A549 (cell line): ENCODE measurements at regions not wholly inside any gene's neighbourhood (a gene's known extent, or its start where the extent isn't known, plus 50 kb on each side); places are given as distances from the start of the nearest gene placed in this dataset.

Experiments
- ATAC-seq, 2 experiments: fragments of 200-7000 bp in 1 of 2; fragments of >200 bp in 1 of 2; cut with Nextera tagmentation in 1 of 2; cut with Tn5 transposase in 1 of 2; 3 replicates each; pipeline versions ENCODE4 v1.8.0 to v1.9.1; 2018 to 2020; ENCODE audit warnings: mild to moderate bottlenecking in 1 of 2, moderate library complexity in 1 of 2
- CTCF ChIA-PET: fragments of 300-600 bp; sonication (Branson Sonifier 250); formaldehyde crosslinking; extraction: SDS; loops from one replicate; lab custom pipeline; 2021; ENCODE audit warnings: antibody characterized with exemption, inconsistent platforms; lab: Yijun Ruan, JAX
- POLR2A ChIA-PET: fragments of 350-600 bp; formaldehyde crosslinking; extraction: SDS; loops from one replicate; lab custom pipeline; 2021; ENCODE audit warnings: antibody characterized with exemption, inconsistent platforms; lab: Yijun Ruan, JAX
- DNase-seq, 2 experiments: peaks; one replicate each; pipeline versions ENCODE4 v3.0.0 to v3.0.0-alpha.2; 2011 to 2016; ENCODE audit warnings: low read depth in 1 of 2, low spot score in 1 of 2
- FAIRE-seq: peaks from 2 replicates; lab custom pipeline; 2011; peaks lifted over from hg19 to GRCh38; lab: Jason Lieb, UNC
- H3K27ac ChIP-seq, 2 experiments: fragments of >200 bp; sonication (Bioruptor Twin); formaldehyde crosslinking; 3 replicates each; pipeline ENCODE4 v1.5.1; 2016 to 2017
- H3K4me1 ChIP-seq: fragments of >200 bp; sonication (Bioruptor Twin); formaldehyde crosslinking; 3 replicates; pipeline ENCODE4 v1.6.1; 2016
- H3K4me2 ChIP-seq: fragments of >200 bp; sonication (Bioruptor Twin); formaldehyde crosslinking; 3 replicates; pipeline ENCODE4 v1.6.1; 2016
- H3K4me3 ChIP-seq: fragments of >200 bp; sonication (Bioruptor Twin); formaldehyde crosslinking; 3 replicates; pipeline ENCODE4 v1.5.1; 2016
- H3K9me3 ChIP-seq: fragments of >200 bp; sonication (Bioruptor Twin); formaldehyde crosslinking; 3 replicates; pipeline ENCODE4 v1.6.1; 2016
- BHLHE40 ChIP-seq: IDR thresholded peaks from 2 replicates; pipeline ENCODE4 v1.6.1; 2012; ENCODE audit warnings: low read depth, low read length, inconsistent platforms
- CBX8 ChIP-seq: fragments of 200-600 bp; sonication (generic); IDR thresholded peaks from 2 replicates; pipeline ENCODE4 v1.6.1; 2016
- CHD4 ChIP-seq: fragments of 200-600 bp; sonication (generic); IDR thresholded peaks from 2 replicates; pipeline ENCODE4 v1.6.1; 2016; ENCODE audit warnings: antibody characterized with exemption, mild to moderate bottlenecking, borderline replicate concordance
- EHMT2 ChIP-seq: fragments of 200-600 bp; sonication (generic); IDR thresholded peaks from 2 replicates; pipeline ENCODE4 v1.6.1; 2016; ENCODE audit warnings: antibody characterized with exemption, low read depth, mild to moderate bottlenecking, moderate library complexity
- EP300 ChIP-seq, 2 experiments: fragments of >200 bp; sonication (Bioruptor Twin); formaldehyde crosslinking; IDR thresholded peaks; 2 replicates in 1 of 2; 3 replicates in 1 of 2; pipeline ENCODE4 v1.6.1; 2016 to 2017
- HOXB13 ChIP-seq: fragments of 250-450 bp; sonication (Bioruptor Pico); IDR thresholded peaks from 2 replicates; pipeline ENCODE4 v1.5.0; 2020; ENCODE audit warnings: low read depth, mild to moderate bottlenecking, moderate library complexity
- JUN ChIP-seq, 2 experiments: fragments of >200 bp; sonication (Bioruptor Twin); formaldehyde crosslinking; IDR thresholded peaks; 2 replicates in 1 of 2; 3 replicates in 1 of 2; pipeline ENCODE4 v1.6.1; 2016 to 2017
- KDM1A ChIP-seq: fragments of 200-600 bp; sonication (generic); IDR thresholded peaks from 2 replicates; pipeline ENCODE4 v1.6.1; 2016; ENCODE audit warnings: low read depth, mild to moderate bottlenecking
- KDM5A ChIP-seq: fragments of 200-600 bp; sonication (generic); IDR thresholded peaks from 2 replicates; pipeline ENCODE4 v1.6.1; 2016; ENCODE audit warnings: antibody characterized with exemption, mild to moderate bottlenecking
- MAFK ChIP-seq: fragments of 450-650 bp; IDR thresholded peaks from 2 replicates; pipeline ENCODE4 v1.6.1; 2014; ENCODE audit not compliant: partially characterized antibody
- MAZ ChIP-seq: fragments of 150-350 bp; IDR thresholded peaks from 2 replicates; pipeline ENCODE4 v1.6.1; 2014; ENCODE audit warnings: antibody characterized with exemption, low read depth, low read length, borderline replicate concordance
- MYC ChIP-seq: IDR thresholded peaks from 2 replicates; pipeline ENCODE4 v1.6.1; 2012; ENCODE audit warnings: mild to moderate bottlenecking, inconsistent platforms, low read length, improper control_type of control experiment, borderline replicate concordance
- NFE2L2 ChIP-seq: fragments of 150-350 bp; conservative IDR thresholded peaks from 2 replicates; pipeline ENCODE4 v1.6.1; 2014; ENCODE audit warnings: low read length
- POLR2AphosphoS2 ChIP-seq: conservative IDR thresholded peaks from 2 replicates; pipeline ENCODE4 v1.6.1; 2012; ENCODE audit warnings: low read length, improper control_type of control experiment, inconsistent platforms
- RAD21 ChIP-seq, 2 experiments: fragments of >200 bp in 1 of 2; sonication (Bioruptor Twin) in 1 of 2; formaldehyde crosslinking in 1 of 2; IDR thresholded peaks in 1 of 2; conservative IDR thresholded peaks in 1 of 2; 2 replicates in 1 of 2; 3 replicates in 1 of 2; pipeline ENCODE4 v1.6.1; 2012 to 2018; ENCODE audit warnings: inconsistent platforms in 1 of 2
- RARB ChIP-seq: fragments of 250-450 bp; sonication (Bioruptor Pico); IDR thresholded peaks from 2 replicates; pipeline ENCODE4 v1.8.0; 2021; ENCODE audit warnings: mild to moderate bottlenecking, moderate library complexity
- RCOR1 ChIP-seq: fragments of 150-350 bp; IDR thresholded peaks from 2 replicates; pipeline ENCODE4 v1.6.1; 2014; ENCODE audit warnings: antibody characterized with exemption, low read length, low read depth
- SMC3 ChIP-seq: fragments of >200 bp; sonication (Bioruptor Twin); formaldehyde crosslinking; IDR thresholded peaks from 3 replicates; pipeline ENCODE4 v1.6.1; 2018; ENCODE audit warnings: inconsistent platforms
- TFCP2L1 ChIP-seq: fragments of 250-450 bp; sonication (Bioruptor Pico); IDR thresholded peaks from 2 replicates; pipeline ENCODE4 v1.5.0; 2021; ENCODE audit warnings: mild to moderate bottlenecking
- ZC3H11A ChIP-seq: fragments of 450-650 bp; IDR thresholded peaks from 2 replicates; pipeline ENCODE4 v1.6.1; 2014; ENCODE audit warnings: antibody characterized with exemption, mild to moderate bottlenecking
- WGBS: methylation state at CpG from one replicate; pipeline ENCODE4 v1.1.6; 2017; ENCODE audit errors: missing lambda C conversion rate; 5-methylcytosine and 5-hydroxymethylcytosine counted together
- TF ChIP-seq, protein P1 (sequence below): fragments of 250-450 bp; sonication (Bioruptor Pico); IDR thresholded peaks from 2 replicates; pipeline ENCODE4 v1.5.0; 2021; ENCODE audit warnings: mild to moderate bottlenecking, moderate library complexity, borderline replicate concordance
- TF ChIP-seq, protein P2 (sequence below): fragments of >200 bp; sonication (Bioruptor Twin); formaldehyde crosslinking; IDR thresholded peaks from 2 replicates; pipeline ENCODE4 v1.6.1; 2016
- TF ChIP-seq, protein P3 (sequence below): IDR thresholded peaks from 2 replicates; pipeline ENCODE4 v1.6.1; 2012
- TF ChIP-seq, protein P4 (sequence below): fragments of 200-600 bp; sonication (generic); IDR thresholded peaks from 2 replicates; pipeline ENCODE4 v1.6.1; 2016; ENCODE audit warnings: antibody characterized with exemption, mild to moderate bottlenecking, moderate library complexity
- TF ChIP-seq, protein P5 (sequence below): IDR thresholded peaks from 2 replicates; pipeline ENCODE4 v1.6.1; 2012
- TF ChIP-seq, protein P6 (sequence below): fragments of >200 bp; sonication (Bioruptor Twin); formaldehyde crosslinking; IDR thresholded peaks from 3 replicates; pipeline ENCODE4 v1.5.1; 2016

DNA sequence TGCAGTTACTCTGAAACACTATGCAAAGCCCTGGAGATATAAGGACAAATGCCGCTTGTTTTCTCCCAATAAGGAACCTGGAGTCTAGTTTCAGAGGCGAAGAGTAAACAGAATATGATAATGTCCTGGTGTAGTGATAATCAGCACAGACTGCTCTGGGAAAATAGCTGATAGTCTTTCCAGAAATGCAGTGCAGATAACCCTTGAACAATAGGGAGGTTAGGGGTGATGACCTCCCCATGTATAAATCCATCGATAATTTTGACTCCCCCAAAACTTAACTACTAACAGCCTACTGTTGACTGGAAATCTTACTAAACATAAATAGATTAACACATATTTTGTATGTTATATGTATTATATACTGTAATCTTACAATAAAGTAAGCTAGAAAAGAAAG lies 1280.9 kb upstream of the TENM3 start:
- Histone ChIP-seq H3K4me3 (no peak overlapping the region), H3K27ac (no peak overlapping the region), H3K4me2 (no peak overlapping the region), H3K4me1 (no peaks in the 10 kb centered on the region), H3K9me3 (no peaks in the 10 kb centered on the region)
- ChIA-PET POLR2A (no interaction called here), CTCF (no interaction called here)
- DNase-seq (no peak), ATAC-seq (no peak), FAIRE-seq (no peak)
- 21% methylated on average over 3 of the region's 3 CpGs for WGBS
- no peak for TF ChIP-seq MAFK
- TF ChIP-seq NFE2L2: no peak
- TF ChIP-seq, protein P1, sequence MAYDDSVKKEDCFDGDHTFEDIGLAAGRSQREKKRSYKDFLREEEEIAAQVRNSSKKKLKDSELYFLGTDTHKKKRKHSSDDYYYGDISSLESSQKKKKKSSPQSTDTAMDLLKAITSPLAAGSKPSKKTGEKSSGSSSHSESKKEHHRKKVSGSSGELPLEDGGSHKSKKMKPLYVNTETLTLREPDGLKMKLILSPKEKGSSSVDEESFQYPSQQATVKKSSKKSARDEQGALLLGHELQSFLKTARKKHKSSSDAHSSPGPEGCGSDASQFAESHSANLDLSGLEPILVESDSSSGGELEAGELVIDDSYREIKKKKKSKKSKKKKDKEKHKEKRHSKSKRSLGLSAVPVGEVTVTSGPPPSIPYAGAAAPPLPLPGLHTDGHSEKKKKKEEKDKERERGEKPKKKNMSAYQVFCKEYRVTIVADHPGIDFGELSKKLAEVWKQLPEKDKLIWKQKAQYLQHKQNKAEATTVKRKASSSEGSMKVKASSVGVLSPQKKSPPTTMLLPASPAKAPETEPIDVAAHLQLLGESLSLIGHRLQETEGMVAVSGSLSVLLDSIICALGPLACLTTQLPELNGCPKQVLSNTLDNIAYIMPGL (CRISPR knock-in tag): no peak
- TF ChIP-seq, protein P2, sequence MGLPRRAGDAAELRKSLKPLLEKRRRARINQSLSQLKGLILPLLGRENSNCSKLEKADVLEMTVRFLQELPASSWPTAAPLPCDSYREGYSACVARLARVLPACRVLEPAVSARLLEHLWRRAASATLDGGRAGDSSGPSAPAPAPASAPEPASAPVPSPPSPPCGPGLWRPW: no peak
- no peak for TF ChIP-seq SMC3
- no peak for TF ChIP-seq EHMT2
- TF ChIP-seq, protein P3, sequence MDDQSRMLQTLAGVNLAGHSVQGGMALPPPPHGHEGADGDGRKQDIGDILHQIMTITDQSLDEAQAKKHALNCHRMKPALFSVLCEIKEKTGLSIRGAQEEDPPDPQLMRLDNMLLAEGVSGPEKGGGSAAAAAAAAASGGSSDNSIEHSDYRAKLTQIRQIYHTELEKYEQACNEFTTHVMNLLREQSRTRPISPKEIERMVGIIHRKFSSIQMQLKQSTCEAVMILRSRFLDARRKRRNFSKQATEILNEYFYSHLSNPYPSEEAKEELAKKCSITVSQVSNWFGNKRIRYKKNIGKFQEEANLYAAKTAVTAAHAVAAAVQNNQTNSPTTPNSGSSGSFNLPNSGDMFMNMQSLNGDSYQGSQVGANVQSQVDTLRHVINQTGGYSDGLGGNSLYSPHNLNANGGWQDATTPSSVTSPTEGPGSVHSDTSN: no peak
- no peak for TF ChIP-seq CBX8
- TF ChIP-seq, protein P4, sequence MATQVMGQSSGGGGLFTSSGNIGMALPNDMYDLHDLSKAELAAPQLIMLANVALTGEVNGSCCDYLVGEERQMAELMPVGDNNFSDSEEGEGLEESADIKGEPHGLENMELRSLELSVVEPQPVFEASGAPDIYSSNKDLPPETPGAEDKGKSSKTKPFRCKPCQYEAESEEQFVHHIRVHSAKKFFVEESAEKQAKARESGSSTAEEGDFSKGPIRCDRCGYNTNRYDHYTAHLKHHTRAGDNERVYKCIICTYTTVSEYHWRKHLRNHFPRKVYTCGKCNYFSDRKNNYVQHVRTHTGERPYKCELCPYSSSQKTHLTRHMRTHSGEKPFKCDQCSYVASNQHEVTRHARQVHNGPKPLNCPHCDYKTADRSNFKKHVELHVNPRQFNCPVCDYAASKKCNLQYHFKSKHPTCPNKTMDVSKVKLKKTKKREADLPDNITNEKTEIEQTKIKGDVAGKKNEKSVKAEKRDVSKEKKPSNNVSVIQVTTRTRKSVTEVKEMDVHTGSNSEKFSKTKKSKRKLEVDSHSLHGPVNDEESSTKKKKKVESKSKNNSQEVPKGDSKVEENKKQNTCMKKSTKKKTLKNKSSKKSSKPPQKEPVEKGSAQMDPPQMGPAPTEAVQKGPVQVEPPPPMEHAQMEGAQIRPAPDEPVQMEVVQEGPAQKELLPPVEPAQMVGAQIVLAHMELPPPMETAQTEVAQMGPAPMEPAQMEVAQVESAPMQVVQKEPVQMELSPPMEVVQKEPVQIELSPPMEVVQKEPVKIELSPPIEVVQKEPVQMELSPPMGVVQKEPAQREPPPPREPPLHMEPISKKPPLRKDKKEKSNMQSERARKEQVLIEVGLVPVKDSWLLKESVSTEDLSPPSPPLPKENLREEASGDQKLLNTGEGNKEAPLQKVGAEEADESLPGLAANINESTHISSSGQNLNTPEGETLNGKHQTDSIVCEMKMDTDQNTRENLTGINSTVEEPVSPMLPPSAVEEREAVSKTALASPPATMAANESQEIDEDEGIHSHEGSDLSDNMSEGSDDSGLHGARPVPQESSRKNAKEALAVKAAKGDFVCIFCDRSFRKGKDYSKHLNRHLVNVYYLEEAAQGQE: no peak
- TF ChIP-seq JUN (IDR thresholded peaks at IDR 0.05): no peak
- TF ChIP-seq TFCP2L1: no peak
- TF ChIP-seq RARB (CRISPR knock-in tag): no peak
- no peak for TF ChIP-seq MYC
- TF ChIP-seq HOXB13 (CRISPR knock-in tag): no peak
- TF ChIP-seq POLR2AphosphoS2: no peak
- no peak for TF ChIP-seq CHD4

DNA sequence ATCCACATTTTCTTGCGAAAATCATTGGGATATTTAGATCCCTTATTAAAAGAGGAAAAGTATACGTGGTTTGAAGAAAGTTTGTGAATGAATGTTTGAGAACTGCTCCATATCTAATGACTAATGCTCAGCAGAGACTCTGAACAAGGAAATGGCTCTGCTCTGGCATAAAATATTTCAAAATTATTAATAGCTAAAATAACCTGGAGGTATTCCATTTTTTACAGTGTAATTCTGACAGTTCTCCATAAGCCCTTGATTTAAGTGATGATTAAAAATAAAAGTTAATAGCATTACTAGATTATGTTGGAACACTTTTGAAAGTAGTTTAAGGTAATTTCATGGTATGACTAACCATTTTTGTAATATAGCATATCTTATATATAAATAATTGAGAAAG lies 1276.9 kb upstream of the TENM3 start:
- no peaks in the 10 kb centered on the region for H3K9me3 ChIP-seq
- no peak overlapping the region for H3K27ac ChIP-seq
- ChIA-PET POLR2A (no interaction called here), CTCF (no interaction called here)
- no peak overlapping the region for H3K4me3 ChIP-seq
- DNase-seq (no peak), ATAC-seq (no peak), FAIRE-seq (no peak)
- TF ChIP-seq EP300 (IDR thresholded peaks at IDR 0.05) (no peak), KDM5A (no peak), TFCP2L1 (no peak)
- no peak overlapping the region for H3K4me2 ChIP-seq
- WGBS: 11% methylated on average over 2 of the region's 2 CpGs
- H3K4me1 ChIP-seq: no peaks in the 10 kb centered on the region

DNA sequence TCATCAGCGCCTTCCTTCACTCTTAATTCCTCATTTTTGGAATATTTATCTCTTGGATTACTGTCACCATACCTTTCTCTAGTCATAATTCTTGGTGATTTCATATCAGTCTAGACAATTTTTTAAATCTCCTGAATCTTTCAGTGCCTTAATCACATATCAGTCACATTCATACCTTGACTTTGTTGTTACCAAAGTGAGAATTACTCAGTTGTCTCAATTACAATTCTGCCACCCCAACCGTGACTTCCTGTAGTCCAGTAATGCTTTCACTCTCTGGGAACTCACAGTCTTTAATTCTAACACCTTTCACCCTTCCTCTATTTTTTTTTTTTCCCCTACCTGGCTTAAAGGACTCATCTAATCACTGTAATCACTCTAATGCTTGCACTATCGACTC lies 1275.3 kb upstream of the TENM3 start:
- 2% methylated on average over 3 of the region's 3 CpGs for WGBS
- no peak for ATAC-seq
- H3K27ac ChIP-seq: no peak overlapping the region
- H3K9me3 ChIP-seq: no peaks in the 10 kb centered on the region
- H3K4me3 ChIP-seq: no peak overlapping the region
- no peak for DNase-seq
- ChIA-PET CTCF (no interaction called here), POLR2A (no interaction called here)
- H3K4me1 ChIP-seq: no peaks in the 10 kb centered on the region
- no peak overlapping the region for H3K4me2 ChIP-seq
- FAIRE-seq: no peak
- TF ChIP-seq JUN (IDR thresholded peaks at IDR 0.05): no peak
- TF ChIP-seq MAFK: no peak
- no peak for TF ChIP-seq ZC3H11A
- TF ChIP-seq KDM1A: no peak
- no peak for TF ChIP-seq EHMT2
- TF ChIP-seq RAD21 (conservative IDR thresholded peaks at IDR 0.05 in 1 of 2, IDR thresholded peaks at IDR 0.05 in 1 of 2): no peak
- no peak for TF ChIP-seq BHLHE40
- TF ChIP-seq, protein P5, sequence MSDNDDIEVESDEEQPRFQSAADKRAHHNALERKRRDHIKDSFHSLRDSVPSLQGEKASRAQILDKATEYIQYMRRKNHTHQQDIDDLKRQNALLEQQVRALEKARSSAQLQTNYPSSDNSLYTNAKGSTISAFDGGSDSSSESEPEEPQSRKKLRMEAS: no peak
- no peak for TF ChIP-seq NFE2L2
- no peak for TF ChIP-seq MAZ
- TF ChIP-seq RCOR1: no peak
- TF ChIP-seq, protein P6, sequence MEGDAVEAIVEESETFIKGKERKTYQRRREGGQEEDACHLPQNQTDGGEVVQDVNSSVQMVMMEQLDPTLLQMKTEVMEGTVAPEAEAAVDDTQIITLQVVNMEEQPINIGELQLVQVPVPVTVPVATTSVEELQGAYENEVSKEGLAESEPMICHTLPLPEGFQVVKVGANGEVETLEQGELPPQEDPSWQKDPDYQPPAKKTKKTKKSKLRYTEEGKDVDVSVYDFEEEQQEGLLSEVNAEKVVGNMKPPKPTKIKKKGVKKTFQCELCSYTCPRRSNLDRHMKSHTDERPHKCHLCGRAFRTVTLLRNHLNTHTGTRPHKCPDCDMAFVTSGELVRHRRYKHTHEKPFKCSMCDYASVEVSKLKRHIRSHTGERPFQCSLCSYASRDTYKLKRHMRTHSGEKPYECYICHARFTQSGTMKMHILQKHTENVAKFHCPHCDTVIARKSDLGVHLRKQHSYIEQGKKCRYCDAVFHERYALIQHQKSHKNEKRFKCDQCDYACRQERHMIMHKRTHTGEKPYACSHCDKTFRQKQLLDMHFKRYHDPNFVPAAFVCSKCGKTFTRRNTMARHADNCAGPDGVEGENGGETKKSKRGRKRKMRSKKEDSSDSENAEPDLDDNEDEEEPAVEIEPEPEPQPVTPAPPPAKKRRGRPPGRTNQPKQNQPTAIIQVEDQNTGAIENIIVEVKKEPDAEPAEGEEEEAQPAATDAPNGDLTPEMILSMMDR: no peak
